IMR-90 (cell line): ENCODE measurements at regions not wholly inside any gene's neighbourhood (a gene's known extent, or its start where the extent isn't known, plus 50 kb on each side); places are given as distances from the start of the nearest gene placed in this dataset.

ENCODE experiments used
- ATAC-seq: fragments of 200-7000 bp; cut with Tn5 transposase; 2 replicates; pipeline ENCODE4 v1.9.1; 2020; ENCODE audit warnings: low read depth, mild to moderate bottlenecking, moderate library complexity
- BruUV-seq: library from RNA; stranded (reverse); fragments of 400-500 nt; replicated peaks from 2 replicates; lab custom pipeline; 2021; lab: Mats Ljungman, UMichigan
- CTCF ChIA-PET: fragments of 300-600 bp; formaldehyde crosslinking; extraction: SDS; loops from one replicate; lab custom pipeline; 2021; ENCODE audit warnings: antibody characterized with exemption; lab: Yijun Ruan, JAX
- POLR2A ChIA-PET: fragments of 300-600 bp; sonication (Branson Sonifier 250); formaldehyde crosslinking; loops from one replicate; lab custom pipeline; 2022; ENCODE audit warnings: antibody characterized with exemption; ENCODE audit not compliant: unreplicated experiment; lab: Charles Lee
- DNase-seq: peaks from one replicate; pipeline ENCODE4 v3.0.0; 2013
- H2AFZ ChIP-seq: replicated peaks from 2 replicates; pipeline ENCODE3; 2013; ENCODE audit warnings: low read length, mild to moderate bottlenecking; ENCODE audit not compliant: poor library complexity
- H2AK5ac ChIP-seq: 2 replicates; pipeline ENCODE4 v1.6.1; 2013; ENCODE audit warnings: low read depth, low read length, inconsistent platforms
- H2AK9ac ChIP-seq: replicated peaks from 2 replicates; pipeline ENCODE3; 2013; ENCODE audit warnings: mild to moderate bottlenecking, low read depth, low read length, moderate library complexity; ENCODE audit not compliant: poor library complexity
- H2BK120ac ChIP-seq: 2 replicates; pipeline ENCODE4 v1.6.1; 2013; ENCODE audit warnings: low read depth, low read length, inconsistent platforms
- H2BK15ac ChIP-seq: 3 replicates; pipeline ENCODE4 v1.6.1; 2013; ENCODE audit warnings: low read depth, low read length, inconsistent platforms
- H2BK20ac ChIP-seq: 2 replicates; pipeline ENCODE4 v1.6.1; 2013; ENCODE audit warnings: low read depth, mild to moderate bottlenecking, inconsistent platforms, low read length, moderate library complexity
- H2BK5ac ChIP-seq: 2 replicates; pipeline ENCODE4 v1.6.1; 2013; ENCODE audit warnings: mild to moderate bottlenecking, low read depth, low read length, inconsistent platforms; ENCODE audit not compliant: poor library complexity, severe bottlenecking
- H3K14ac ChIP-seq: replicated peaks from 2 replicates; pipeline ENCODE4 v1.6.1; 2013; ENCODE audit warnings: low read depth, low read length, inconsistent platforms
- H3K18ac ChIP-seq: 2 replicates; pipeline ENCODE4 v1.6.1; 2013; ENCODE audit warnings: low read depth, low read length, control low read depth
- H3K23ac ChIP-seq: 2 replicates; pipeline ENCODE4 v1.6.1; 2013; ENCODE audit warnings: low read depth, low read length, inconsistent platforms
- H3K27ac ChIP-seq: 2 replicates; pipeline ENCODE4 v1.5.1; 2013; ENCODE audit warnings: mild to moderate bottlenecking, control low read depth, low read length; ENCODE audit not compliant: insufficient read depth
- H3K27me3 ChIP-seq: 2 replicates; pipeline ENCODE4 v1.6.1; 2013; ENCODE audit warnings: low read length; ENCODE audit not compliant: control insufficient read depth, insufficient read depth
- H3K36me3 ChIP-seq: 2 replicates; pipeline ENCODE4 v1.6.1; 2013; ENCODE audit warnings: low read length, mixed read lengths; ENCODE audit not compliant: control insufficient read depth, insufficient read depth
- H3K4ac ChIP-seq: 2 replicates; pipeline ENCODE4 v1.6.1; 2013; ENCODE audit warnings: low read depth, low read length, inconsistent platforms
- H3K4me1 ChIP-seq: 2 replicates; pipeline ENCODE4 v1.6.1; 2013; ENCODE audit warnings: low read length, mixed read lengths; ENCODE audit not compliant: control insufficient read depth, insufficient read depth
- H3K4me2 ChIP-seq: 2 replicates; pipeline ENCODE4 v1.6.1; 2013; ENCODE audit warnings: low read depth, mild to moderate bottlenecking, control low read depth, low read length, moderate library complexity
- H3K4me3 ChIP-seq: 2 replicates; pipeline ENCODE4 v1.5.1; 2013; ENCODE audit warnings: low read depth, mild to moderate bottlenecking, control low read depth, low read length, moderate library complexity; ENCODE audit not compliant: insufficient read depth
- H3K56ac ChIP-seq: 2 replicates; pipeline ENCODE4 v1.6.1; 2013; ENCODE audit warnings: low read length, inconsistent platforms; ENCODE audit not compliant: insufficient read depth; ENCODE audit errors: extremely low read depth
- H3K79me1 ChIP-seq, 2 experiments: 2 replicates each; pipeline ENCODE4 v1.6.1; 2013; ENCODE audit warnings: low read length in 2 of 2, inconsistent platforms in 1 of 2, low read depth in 1 of 2
- H3K9ac ChIP-seq: 2 replicates; pipeline ENCODE4 v1.6.1; 2013; ENCODE audit warnings: low read depth, low read length, control low read depth
- H3K9me1 ChIP-seq: 2 replicates; pipeline ENCODE4 v1.6.1; 2013; ENCODE audit warnings: low read length, inconsistent platforms; ENCODE audit not compliant: insufficient read depth
- H3K9me3 ChIP-seq: 2 replicates; pipeline ENCODE4 v1.6.1; 2013; ENCODE audit warnings: low read length; ENCODE audit not compliant: control insufficient read depth, insufficient read depth
- H4K20me1 ChIP-seq: 2 replicates; pipeline ENCODE4 v1.6.1; 2013; ENCODE audit warnings: low read length, inconsistent platforms; ENCODE audit not compliant: insufficient read depth
- H4K5ac ChIP-seq: 2 replicates; pipeline ENCODE4 v1.6.1; 2013; ENCODE audit warnings: mild to moderate bottlenecking, low read depth, low read length, control low read depth
- H4K8ac ChIP-seq, 2 experiments: 2 replicates each; pipeline ENCODE4 v1.6.1; 2013; ENCODE audit warnings: low read depth in 2 of 2, low read length in 2 of 2, control low read depth in 1 of 2, inconsistent platforms in 1 of 2
- H4K91ac ChIP-seq: 2 replicates; pipeline ENCODE4 v1.6.1; 2013; ENCODE audit warnings: low read depth, low read length, inconsistent platforms; ENCODE audit not compliant: insufficient read depth
- ELK1 ChIP-seq: fragments of 150-350 bp; IDR thresholded peaks from 2 replicates; pipeline ENCODE4 v1.6.1; 2016; ENCODE audit warnings: low read depth, mild to moderate bottlenecking, low read length, moderate library complexity, borderline replicate concordance
- FOS ChIP-seq: fragments of 150-350 bp; IDR thresholded peaks from 2 replicates; pipeline ENCODE4 v1.6.1; 2016; ENCODE audit warnings: low read depth, low read length
- MAZ ChIP-seq: IDR thresholded peaks from 2 replicates; pipeline ENCODE4 v1.6.1; 2012; ENCODE audit warnings: low read depth, mild to moderate bottlenecking, low read length, improper control_type of control experiment, moderate library complexity, borderline replicate concordance
- MXI1 ChIP-seq: IDR thresholded peaks from 2 replicates; pipeline ENCODE4 v1.6.1; 2012; ENCODE audit warnings: low read depth, mild to moderate bottlenecking, low read length, moderate library complexity, borderline replicate concordance
- NFE2L2 ChIP-seq: fragments of 150-350 bp; IDR thresholded peaks from 2 replicates; pipeline ENCODE4 v1.6.1; 2016; ENCODE audit warnings: low read depth, mild to moderate bottlenecking, low read length
- POLR2A ChIP-seq: IDR thresholded peaks from 2 replicates; pipeline ENCODE4 v1.6.1; 2012; ENCODE audit warnings: mild to moderate bottlenecking, low read depth, low read length
- SMC3 ChIP-seq: fragments of 150-350 bp; IDR thresholded peaks from 2 replicates; pipeline ENCODE4 v1.6.1; 2016; ENCODE audit warnings: low read depth, mild to moderate bottlenecking, antibody characterized with exemption, low read length, moderate library complexity
- WGBS, 2 experiments: methylation state at CpG; one replicate each; pipeline versions ENCODE4 v1.1.5 to v1.1.7; 2013; ENCODE audit warnings: missing lambda C conversion rate in 2 of 2; ENCODE audit not compliant: insufficient read length in 1 of 2; ENCODE audit errors: extremely low coverage in 2 of 2; 5-methylcytosine and 5-hydroxymethylcytosine counted together
- dilution Hi-C: fragments of 300-500 bp; cut with HindIII; formaldehyde crosslinking; loops from one replicate; pipeline ENCODE4 v1.14.3; 2018; ENCODE audit warnings: low sequenced_read_pairs; ENCODE audit not compliant: unreplicated experiment
- in situ Hi-C: fragments of 300-500 bp; cut with MboI; formaldehyde crosslinking; loops from 3 replicates; pipeline ENCODE4 v1.14.3; 2019; ENCODE audit warnings: low sequenced_read_pairs, inconsistent platforms, mixed read lengths
- intact Hi-C: fragments of 100-400 bp; cut with micrococcal nuclease; formaldehyde crosslinking; loops from 2 replicates; pipeline ENCODE4 v1.10.0; 2022
- TF ChIP-seq, protein P1 (sequence below): fragments of 150-350 bp; IDR thresholded peaks from 2 replicates; pipeline ENCODE4 v1.6.1; 2017; ENCODE audit warnings: mild to moderate bottlenecking, antibody characterized with exemption, low read length, low read depth

DNA sequence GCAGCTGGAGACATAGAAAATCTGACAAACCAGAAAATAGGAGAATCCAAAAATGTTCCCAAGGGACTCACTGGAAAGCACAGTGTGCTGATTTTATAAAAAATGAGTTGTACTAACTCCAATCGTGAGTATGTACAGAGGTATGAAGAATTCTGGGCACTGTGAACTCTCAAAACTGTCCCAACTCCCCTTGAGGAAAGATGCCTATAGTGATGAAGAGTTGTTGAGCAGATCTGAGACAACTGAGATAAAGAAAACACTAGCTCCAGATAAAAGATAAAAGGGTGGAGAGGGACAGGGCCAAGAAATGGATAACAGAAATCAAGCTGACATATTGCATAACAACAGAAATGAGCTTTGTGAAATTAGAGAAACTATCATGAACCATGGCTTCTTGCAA lies 481.4 kb downstream of the MAFB start:
- Histone ChIP-seq H4K8ac (no peak overlapping the region), H4K5ac (no peak overlapping the region), H4K20me1 (no peaks in the 10 kb centered on the region), H3K9ac (no peak overlapping the region), H3K18ac (no peak overlapping the region), H2BK5ac (no peak overlapping the region), H2BK20ac (no peak overlapping the region), H3K4ac (no peak overlapping the region), H2BK15ac (no peak overlapping the region), H4K91ac (no peak overlapping the region), H3K14ac (no peak overlapping the region), H3K4me1 (no peaks in the 10 kb centered on the region), H3K23ac (no peak overlapping the region), H3K9me1 (no peaks in the 10 kb centered on the region), H3K4me2 (no peak overlapping the region), H3K4me3 (no peak overlapping the region), H3K9me3 (no peaks in the 10 kb centered on the region), H2BK120ac (no peak overlapping the region), H3K27ac (no peak overlapping the region), H3K79me1 (no peaks in the 10 kb centered on the region), H2AK5ac (no peak overlapping the region), H3K27me3 (no peaks in the 10 kb centered on the region), H3K56ac (no peak overlapping the region), H2AFZ (no peak overlapping the region), H2AK9ac (no peak overlapping the region), H3K36me3 (no peaks in the 10 kb centered on the region)
- ChIA-PET CTCF (no interaction called here), POLR2A (no interaction called here)
- in situ Hi-C loops (no loop called here), intact Hi-C loops (no loop called here), dilution Hi-C loops (no loop called here)
- WGBS, 2 experiments, result no CpG with 5 or more reads among the region's 1 CpG
- DNase-seq, result no peak
- BruUV-seq, result no TSS peak
- no peak for TF ChIP-seq MXI1
- no peak for TF ChIP-seq NFE2L2
- TF ChIP-seq SMC3, result no peak
- no peak for TF ChIP-seq ELK1
- TF ChIP-seq, protein P1, sequence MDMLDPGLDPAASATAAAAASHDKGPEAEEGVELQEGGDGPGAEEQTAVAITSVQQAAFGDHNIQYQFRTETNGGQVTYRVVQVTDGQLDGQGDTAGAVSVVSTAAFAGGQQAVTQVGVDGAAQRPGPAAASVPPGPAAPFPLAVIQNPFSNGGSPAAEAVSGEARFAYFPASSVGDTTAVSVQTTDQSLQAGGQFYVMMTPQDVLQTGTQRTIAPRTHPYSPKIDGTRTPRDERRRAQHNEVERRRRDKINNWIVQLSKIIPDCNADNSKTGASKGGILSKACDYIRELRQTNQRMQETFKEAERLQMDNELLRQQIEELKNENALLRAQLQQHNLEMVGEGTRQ, result no peak
- no peak for TF ChIP-seq FOS
- no peak for TF ChIP-seq MAZ
- no peak for TF ChIP-seq POLR2A
- no peak for ATAC-seq
